Hindlimb muscle (tissue), 1 donor: ENCODE measurements at regions not wholly inside any gene's neighbourhood (a gene's known extent, or its start where the extent isn't known, plus 50 kb on each side); places are given as distances from the start of the nearest gene placed in this dataset.
"Not testable (repeated sequence)": the region's sequence is repeated elsewhere in the genome, so short reads cannot be mapped to it uniquely, and the experiment has no call there.

Source experiments
- DNase-seq: peaks from one replicate; pipeline ENCODE4 v3.0.0-alpha.2; 2013

DNA sequence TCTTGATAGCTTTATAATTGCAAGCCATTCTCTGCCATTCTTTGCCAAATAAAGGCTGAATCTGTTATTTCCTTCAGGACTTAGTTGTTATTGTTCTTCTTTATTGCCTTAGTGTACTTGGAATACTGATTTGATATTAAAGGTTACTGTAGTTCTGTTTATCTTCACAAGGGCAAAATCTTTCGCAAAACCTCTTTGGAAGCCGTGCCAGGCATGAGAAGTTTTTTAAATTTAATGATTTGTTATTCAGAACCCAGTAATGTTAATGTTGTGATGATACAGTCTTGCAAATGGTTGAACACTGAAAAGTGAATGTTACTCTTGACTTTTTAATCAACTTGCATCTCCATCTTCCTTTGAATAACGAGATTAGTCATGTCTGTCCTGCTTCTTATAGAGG is 1225.2 kb upstream of the GOT2 start:
- DNase-seq = no peak

DNA sequence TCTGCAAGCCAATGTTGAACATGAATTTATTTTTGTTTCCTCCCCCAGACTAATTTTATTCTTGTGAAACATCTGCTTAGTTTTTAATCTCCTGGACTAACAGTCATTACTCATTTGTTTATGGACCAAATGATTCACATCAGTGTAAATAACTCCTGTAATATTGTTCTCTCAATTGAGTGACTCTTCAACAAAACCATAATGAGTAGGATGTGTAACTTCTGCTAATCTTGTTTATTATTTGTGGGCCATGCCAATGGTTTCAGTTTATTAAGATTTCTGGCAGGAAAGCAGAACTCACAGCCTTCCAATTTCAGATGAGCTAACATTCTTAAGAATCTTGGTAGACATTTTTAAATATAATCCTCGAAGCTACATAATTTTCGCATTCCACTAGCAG is 1216.3 kb upstream of the GOT2 start:
- DNase-seq = no peak

DNA sequence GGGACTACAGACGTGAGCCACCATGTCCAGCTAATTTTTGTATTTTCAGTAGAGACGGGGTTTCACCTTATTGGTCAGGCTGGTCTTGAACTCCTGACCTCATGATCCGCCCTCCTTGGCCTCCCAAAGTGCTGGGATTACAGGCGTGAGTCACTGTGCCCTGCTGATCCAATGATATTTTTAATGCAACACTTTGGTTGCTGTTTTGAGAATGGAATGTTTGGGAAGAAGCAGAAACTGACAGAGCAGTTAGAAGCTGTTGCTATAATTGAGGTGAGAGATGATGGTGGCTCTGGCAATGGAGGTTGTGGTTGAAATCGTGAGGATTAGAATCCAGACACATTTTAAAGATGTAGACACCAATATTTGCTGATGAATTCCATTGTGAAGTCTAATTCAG is 1209.9 kb upstream of the GOT2 start:
- DNase-seq = not testable (repeated sequence)

DNA sequence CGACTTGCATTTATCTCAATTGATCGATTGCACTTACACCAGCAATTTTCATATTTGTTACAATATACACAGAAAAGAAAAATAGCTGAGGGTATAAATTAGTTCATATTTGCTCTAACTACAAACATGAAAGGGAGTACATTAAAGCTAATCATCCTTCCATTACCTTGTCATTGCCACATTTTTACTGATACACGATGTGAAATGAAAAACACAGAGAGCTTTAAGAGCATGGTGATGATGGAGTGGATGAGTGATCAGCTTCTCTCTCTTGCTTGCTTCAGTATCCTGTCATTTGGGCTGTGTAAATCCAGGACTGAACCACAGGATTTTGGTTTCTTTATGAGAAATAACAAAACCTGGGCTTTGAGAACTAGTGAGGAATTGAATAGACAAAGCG is 1207.5 kb upstream of the GOT2 start:
- DNase-seq = no peak

DNA sequence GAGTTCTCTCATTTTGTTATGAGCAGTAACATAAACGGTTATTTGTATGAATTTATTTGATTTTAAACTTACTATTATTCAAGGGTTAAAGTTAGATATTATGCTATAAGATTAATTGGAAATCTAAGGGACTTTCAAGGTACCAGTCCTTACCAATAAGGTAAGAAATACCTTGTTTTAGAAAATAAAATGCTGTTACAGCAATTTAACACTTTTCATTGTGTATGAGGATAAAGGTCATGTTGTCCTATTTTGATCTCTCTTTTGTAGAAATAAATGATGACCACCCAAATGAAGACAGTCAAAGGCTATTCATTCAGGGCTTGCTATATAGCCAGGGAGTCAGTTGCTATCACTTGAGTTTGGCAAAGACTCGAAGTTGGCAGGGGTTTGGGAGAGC is 1185.9 kb upstream of the GOT2 start:
- DNase-seq = no peak

DNA sequence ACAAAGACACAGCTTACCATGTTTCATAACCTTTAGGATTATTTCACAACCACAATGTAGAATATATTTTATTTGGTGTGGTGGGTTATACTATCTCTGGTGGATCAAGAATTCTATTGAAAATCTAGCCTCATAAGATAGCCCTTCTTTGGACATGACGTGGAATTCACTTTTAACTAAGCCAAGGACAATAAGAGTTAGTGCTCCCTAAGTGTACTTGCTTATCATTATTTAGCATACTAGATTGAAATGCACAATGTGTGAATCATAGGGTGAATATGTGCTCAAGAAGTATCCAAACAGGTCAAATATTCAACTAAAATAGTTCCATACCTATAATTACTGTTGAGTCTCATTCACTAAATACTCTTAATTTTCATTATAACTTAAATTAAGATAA is 1179.5 kb upstream of the GOT2 start:
- no peak for DNase-seq

DNA sequence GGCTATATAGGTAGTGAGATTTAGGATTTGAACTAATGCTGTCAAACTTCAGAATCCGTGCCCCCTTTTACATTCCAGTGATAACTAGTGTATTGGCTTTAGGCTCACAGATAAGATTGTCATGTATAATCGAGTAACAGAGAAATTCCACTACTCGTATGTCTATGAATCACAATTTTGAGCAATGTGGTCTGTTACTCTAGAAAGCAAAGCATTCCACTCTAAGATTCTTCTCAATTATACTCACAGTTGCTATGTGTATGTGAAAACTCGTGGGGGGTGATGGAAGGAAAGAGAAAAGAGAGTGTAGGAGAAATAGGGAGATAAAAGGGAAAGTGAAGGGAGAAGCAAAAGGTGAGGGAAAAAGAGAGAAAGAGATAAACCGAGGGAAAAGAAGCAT is 1175.1 kb upstream of the GOT2 start:
- no peak for DNase-seq

DNA sequence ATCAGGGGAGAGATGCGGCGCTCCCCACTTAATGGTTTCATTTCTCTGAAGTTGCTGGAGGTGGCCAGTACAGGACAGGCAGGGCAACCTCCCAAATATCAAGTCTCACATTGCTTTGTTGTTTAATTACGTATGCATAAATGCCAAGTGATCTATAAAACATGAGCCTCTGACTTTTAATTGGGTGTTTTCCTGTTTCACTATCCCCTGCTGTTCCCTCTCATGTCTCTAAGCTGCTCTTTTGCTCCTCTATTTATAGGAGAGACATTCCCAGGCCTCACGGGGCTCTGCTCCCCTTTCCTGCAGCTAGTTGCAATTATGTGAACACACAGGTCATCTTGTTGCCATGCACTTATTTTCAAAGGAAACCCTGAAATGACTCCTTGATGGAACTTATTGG is 1173.5 kb upstream of the GOT2 start:
- DNase-seq = no peak

DNA sequence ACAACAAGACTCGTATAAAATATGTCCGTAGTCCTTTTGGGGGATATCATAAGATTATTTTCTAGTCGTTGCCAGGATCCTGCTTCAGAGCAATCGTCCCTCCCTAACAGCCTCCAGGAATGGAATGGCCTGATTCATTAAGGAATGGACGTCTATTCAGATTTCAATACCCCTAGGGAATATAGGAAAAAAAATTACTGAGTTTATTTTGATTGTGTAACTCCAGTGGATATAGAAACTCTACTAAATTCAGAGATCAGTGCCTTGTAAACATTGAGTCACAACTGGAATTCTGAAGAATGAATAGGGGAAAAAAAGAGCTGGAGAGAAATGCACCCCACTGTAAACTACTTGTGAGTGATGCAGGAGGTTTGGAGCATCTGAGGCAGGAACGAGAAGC is 1171.5 kb upstream of the GOT2 start:
- peak; percentile 32 for DNase-seq

DNA sequence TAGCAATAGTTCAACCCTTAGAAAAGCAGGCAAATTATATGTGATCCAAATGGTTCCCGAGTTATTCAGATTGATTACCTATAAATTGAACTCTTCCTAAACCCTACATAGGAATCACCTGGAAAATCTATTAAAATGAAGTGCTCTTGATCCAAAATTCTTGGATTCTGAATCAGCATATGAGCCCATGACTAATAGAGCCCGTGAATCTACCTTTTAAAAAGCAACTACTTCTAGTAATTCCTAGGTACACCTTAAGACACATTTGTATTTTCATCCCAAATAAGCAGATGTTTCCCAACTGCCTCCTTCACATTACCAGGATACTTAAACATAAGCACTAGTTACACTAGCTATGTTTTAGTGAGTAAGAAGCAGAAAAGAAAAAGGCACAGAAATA is 1171.0 kb upstream of the GOT2 start:
- no peak for DNase-seq

DNA sequence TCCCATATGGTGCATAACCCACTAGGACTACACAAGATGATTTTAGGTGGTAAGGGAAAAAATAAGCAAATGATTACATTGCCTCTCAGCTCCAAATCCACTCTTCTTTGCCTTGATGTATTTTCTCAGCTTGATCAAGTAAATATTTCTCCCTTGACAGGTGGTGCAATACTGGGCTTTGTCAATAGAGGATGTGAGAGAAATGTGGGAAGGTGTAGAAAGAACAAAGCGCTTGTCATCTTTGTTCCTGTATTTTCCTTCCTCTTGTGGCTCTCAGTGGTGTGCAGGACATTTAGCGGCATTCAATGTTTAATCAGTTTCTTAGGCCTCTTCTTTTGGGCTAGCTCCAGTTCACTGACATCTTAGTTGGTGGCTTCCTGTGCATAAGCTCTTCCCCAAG is 1165.8 kb upstream of the GOT2 start:
- no peak for DNase-seq

DNA sequence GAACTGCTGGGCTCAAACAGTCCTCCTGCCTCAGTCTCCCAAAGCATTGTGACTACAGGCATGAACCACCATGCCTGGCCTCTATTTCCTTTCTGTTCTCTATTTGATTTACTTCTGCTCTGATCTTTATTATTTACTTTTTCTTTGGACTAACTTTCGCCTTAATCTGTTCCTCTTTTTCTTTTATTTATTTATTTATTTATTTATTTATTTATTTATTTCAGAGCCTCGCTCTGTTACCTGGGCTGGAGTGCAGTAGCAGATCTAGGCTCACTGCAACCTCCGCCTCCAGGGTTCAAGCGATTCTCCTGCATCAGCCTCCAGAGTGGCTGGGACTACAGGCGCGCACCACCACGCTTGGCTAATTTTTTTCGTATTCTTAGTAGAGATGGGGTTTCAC is 1158.3 kb upstream of the GOT2 start:
- DNase-seq = no peak

DNA sequence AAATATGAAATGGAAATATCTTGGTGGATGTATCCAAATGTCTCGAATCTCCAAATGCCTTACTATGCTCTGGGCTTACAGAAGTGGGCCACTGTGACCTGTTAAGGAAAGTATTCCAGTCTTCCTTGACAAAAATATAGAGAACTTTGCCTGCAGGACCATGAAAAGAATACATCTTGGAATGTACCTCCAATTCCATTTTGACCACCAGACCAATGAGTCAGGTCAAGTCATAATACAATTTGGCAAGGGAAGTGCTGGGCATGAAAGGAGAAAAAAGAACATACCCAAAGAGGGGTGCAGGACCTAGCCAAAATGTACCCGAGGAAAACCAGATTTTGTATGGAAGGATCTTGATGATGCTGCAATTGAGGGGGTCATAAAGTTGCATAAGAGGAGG is 1153.7 kb upstream of the GOT2 start:
- no peak for DNase-seq

DNA sequence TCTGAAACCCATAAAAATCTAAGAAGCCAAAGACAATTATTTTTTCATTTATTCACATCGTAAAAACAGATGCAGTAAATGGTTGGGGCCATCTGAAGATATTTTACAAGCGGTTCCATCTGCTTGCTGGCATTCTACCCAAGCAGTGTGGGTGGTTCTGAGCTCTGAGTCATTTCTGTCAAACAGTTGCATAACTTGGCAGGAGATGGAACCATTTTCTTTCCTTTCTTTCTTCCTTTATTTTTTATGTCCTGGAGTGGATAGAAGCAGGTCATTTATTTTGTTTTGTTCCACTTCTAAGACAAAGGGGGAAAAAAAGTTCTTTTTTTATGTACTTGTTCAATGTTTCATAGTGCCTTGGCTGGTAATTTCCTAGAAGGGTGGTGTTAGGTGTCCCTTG is 1151.9 kb upstream of the GOT2 start:
- DNase-seq = peak; percentile 84

DNA sequence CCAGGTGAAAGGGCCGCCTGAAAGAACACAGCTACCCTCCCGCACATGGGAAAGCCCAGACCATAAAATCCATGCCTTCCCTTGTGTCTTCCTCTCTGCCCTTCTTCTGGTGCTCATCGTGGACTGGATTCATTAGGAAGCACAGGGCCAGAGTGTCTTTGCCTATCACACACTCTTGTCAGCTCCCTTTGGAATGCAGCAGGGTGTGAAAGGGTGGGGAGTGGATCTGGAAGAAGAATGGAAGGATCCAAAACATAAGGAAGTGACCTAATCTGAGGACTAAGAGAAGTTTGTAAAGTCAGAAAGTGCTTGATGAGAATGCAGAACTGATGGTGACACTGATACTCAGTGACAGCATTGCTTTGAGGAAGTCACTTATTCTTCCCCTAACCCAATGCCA is 1147.3 kb upstream of the GOT2 start:
- no peak for DNase-seq

DNA sequence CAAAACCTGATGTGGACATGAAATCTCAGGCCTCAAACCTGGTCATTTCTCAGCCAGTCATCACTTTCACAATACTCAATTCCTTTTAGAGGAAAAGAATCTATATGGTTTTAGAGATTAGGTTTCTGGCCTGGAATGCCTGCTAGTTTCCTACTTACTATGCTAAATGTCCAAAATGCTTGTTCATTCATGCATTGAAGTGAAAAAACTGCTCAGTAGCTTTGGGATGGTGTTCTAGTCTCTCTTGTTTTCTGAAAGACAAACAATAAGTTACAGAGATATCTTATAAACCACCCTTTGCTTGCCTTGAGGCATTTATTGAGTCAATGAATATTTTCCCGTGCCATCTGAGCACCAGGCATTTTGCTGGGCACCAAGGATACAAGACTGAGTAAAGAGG is 1146.5 kb upstream of the GOT2 start:
- no peak for DNase-seq

DNA sequence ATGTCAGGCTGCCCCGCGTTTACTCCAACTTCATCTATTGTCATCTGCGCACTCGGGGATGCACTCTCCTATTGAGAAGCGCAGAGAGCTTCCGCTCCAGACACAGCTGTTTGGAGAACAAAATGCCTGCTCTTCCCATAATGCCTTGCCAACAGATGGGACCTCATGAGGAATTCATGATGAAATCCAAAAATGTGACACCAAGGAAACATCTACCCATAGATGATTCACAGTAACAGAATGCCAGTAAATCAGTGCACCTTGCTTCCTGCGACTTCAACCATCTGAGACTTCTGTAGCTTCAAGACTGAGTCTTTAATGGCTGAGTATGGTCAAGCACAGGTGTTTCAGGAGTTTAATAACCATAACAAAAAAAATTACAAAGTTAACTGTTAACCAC is 1144.9 kb upstream of the GOT2 start:
- DNase-seq = no peak

DNA sequence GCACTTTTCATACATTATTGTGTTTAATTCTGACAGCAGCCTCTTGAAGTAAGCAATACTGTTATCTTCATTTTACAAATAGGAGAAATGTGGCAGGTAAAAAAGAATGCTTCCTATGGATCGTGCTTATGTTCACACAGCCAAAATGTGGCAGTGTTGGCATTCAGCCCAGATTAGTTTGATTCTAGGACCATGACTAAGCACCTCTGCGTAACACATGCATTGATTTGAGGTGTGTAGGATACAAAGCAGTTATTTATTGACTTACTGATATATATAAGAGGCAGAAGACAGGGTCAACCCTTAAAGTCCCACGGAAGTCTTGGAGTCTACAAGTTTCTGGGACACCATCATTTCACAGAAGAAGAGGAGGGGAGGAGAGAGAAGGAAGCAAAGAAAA is 1144.4 kb upstream of the GOT2 start:
- no peak for DNase-seq

DNA sequence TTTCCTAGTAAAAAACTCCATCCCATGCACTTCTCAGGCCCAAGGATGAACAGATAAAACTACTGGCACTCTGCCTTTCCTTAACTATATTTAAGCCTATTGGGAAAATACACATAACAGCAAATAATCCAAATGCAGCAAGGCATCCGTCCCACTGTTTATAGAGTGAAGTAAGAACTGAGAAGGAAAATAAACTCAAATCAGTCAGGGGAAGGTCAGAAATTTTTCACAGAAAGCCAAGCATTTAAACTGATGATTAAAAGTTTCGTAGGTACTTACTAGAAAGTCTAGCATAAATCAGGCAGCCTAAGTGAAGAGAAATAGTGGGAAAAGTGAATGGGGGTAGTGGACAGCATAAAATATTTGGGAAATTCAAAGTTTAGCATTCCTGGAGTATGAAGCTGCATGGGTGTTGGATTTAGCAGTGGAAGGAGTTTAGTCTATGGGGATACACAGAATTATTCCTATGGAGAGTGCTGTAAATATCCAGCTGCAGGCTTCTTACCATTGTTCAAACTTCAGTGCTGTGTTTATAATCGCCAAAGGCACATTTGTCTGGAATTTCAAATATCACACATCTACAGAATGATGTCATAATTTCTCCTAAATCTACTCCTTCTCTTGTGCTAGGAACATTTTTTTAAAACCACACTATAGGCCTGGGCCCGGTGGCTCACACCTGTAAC is 1131.0 kb upstream of the GOT2 start:
- DNase-seq = peak; percentile 42

DNA sequence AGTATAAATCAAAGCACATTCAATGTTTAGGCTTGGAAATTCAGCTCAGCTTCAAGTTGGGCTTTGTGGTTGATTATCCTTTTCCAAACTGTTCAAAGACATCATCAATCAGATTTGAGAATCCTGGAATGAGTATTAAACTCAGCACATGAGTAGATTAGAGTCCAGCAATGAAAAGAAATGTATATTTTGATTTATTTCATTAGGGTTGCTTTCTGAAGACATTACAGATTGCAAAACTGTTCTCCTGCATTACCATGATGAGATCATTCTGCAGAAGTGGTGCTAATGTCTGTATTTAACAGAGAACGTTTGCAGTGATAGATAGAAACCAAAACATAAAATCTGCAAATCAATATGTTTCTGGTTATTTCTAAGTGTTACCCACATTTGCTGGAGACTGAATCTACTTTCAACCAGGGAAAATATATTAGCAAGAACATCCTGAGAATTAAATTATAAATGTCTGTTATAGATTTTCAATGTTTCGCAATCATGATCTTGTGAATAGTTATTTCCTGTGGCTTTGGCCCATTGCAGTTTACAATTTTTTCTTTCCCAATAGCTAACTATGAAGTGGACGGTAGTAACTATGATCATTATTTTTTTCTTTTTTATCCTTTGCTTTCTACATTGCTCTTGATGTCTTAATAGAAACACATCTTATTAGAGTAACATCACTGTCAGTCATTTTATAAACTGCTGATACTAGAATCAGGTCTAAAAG is 1125.7 kb upstream of the GOT2 start:
- no peak for DNase-seq

DNA sequence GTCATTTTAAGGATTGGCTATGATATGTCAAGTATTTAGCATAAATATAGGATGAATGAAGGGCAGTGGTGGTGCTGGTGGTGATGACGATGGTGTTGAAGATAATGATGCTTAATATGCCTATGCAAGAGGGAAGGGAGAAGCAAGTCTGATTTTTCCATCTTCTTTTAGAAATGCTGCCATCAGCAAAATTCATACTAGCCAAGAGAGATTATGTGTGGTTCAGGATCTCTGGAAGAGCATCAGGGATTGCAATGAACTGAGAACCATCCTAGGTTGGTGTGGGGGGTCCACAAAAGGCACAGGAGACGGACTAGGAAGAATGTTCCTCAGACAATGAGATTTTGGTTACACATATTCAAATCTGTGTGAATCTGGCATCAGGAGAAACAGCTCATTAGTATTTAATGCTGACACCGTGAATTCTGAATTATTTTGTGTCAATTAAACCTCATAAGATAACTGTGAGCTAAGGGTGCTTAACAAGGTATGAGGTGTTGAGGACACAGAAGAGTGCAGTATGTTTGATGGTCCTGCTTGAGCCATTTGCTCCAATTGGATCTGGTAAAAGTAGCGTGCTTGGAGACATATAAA is 1120.8 kb upstream of the GOT2 start:
- DNase-seq = no peak

DNA sequence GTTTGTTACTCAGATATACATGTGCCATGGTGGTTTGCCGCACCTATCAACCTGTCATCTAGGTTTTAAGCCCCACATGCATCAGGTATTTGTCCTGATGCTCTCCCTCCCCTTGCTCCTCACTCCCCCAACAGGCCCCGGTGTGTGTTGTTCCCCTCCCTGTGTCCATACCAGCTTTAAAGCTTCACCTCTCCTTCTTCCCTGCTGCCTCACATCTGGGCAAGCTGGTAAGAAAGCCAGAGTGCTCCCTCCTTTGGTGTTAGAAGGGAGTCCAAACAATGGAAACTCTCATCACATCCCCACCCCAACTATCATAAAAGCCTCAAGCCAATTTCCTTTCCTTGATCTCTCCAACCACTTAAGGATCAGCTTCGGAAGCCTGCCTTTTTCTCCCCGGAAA is 1115.6 kb upstream of the GOT2 start:
- no peak for DNase-seq

DNA sequence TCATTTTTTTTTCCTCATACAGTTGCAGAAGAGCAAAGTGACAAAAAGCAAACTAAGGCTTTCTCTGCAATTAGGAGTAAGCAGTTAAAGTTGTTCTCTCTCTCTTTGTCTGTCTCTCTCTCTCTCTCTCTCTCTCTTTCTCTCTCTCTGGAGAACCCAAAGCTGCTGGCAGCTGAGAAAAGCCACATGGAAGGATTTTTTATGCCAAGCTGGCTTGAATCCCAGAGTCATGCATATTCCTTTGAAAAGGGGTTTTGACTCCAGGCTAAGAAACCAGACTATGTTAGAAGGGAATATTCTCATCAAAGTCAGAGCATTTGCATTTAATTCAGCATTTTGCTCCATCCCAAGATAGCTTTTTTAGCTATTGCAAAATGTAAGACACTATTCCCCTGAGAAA is 1114.2 kb upstream of the GOT2 start:
- DNase-seq = peak; percentile 35

DNA sequence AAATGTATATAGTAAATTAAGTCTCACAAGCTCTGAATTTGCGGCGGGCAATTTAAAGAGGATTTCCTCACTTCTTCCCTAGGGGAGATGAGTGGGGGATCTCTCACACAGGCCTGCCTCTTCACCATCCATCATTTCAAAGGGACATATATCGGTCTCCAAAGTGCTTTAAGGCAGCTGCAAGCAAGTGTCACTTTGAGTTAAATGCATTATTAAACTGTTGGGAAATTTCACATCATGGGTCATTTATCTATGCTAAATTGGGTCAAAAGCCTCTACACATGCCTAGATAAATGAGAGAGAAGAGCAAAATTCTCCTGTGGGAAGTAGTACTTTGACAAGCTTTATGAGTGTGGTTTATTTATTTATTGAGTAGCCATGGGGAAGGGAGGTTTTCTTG is 1106.1 kb upstream of the GOT2 start:
- no peak for DNase-seq
